OCI-LY3 (cell line): ENCODE measurements at regions not wholly inside any gene's neighbourhood (a gene's known extent, or its start where the extent isn't known, plus 50 kb on each side); places are given as distances from the start of the nearest gene placed in this dataset.

ENCODE experiments used
- CTCF ChIP-seq: fragments of 200-600, 300-600 bp; sonication (generic); IDR thresholded peaks from 2 replicates; pipeline ENCODE4 v1.5.1; 2014; ENCODE audit warnings: antibody characterized with exemption, low read length, low read depth
- EZH2phosphoT487 ChIP-seq: fragments of 200-600 bp; shearing (Covaris generic); IDR thresholded peaks from 2 replicates; pipeline ENCODE4 v1.6.1; 2018; ENCODE audit warnings: antibody characterized with exemption, mixed run types, low read depth

GRCh38 chr10:84825330-84825729 is 496.9 kb downstream of the CCSER2 start:
- no peak for TF ChIP-seq CTCF
- TF ChIP-seq EZH2phosphoT487, result no peak
